GM12878 (cell line): ENCODE measurements at regions not wholly inside any gene's neighbourhood (a gene's known extent, or its start where the extent isn't known, plus 50 kb on each side); places are given as distances from the start of the nearest gene placed in this dataset.

Experiments used
- FOXK2 ChIP-seq: fragments of 450-650 bp; IDR thresholded peaks from 2 replicates; pipeline ENCODE4 v1.6.1; 2017; ENCODE audit warnings: mild to moderate bottlenecking, moderate library complexity
- MTA2 ChIP-seq: fragments of 450-650 bp; IDR thresholded peaks from 2 replicates; pipeline ENCODE4 v1.6.1; 2016; ENCODE audit warnings: low read depth, mild to moderate bottlenecking, moderate library complexity
- POLR2A ChIP-seq: IDR thresholded peaks from 2 replicates; pipeline ENCODE4 v1.6.1; 2011; ENCODE audit warnings: low read depth, mild to moderate bottlenecking, low read length
- POLR2AphosphoS5 ChIP-seq: IDR thresholded peaks from 2 replicates; pipeline ENCODE4 v1.6.1; 2011; ENCODE audit warnings: mild to moderate bottlenecking, low read length, inconsistent platforms
- REST ChIP-seq: IDR thresholded peaks from 2 replicates; pipeline ENCODE4 v1.6.1; 2012; ENCODE audit warnings: mild to moderate bottlenecking, low read depth, low read length
- SIN3A ChIP-seq: IDR thresholded peaks from 2 replicates; pipeline ENCODE4 v1.6.1; 2012; ENCODE audit warnings: low read depth, low read length, improper control_type of control experiment
- STAT3 ChIP-seq: IDR thresholded peaks from 2 replicates; pipeline ENCODE4 v1.6.1; 2011; ENCODE audit warnings: low read depth, low read length, improper control_type of control experiment
- YY1 ChIP-seq: IDR thresholded peaks from 2 replicates; pipeline ENCODE4 v1.6.1; 2011; ENCODE audit warnings: low read depth, mild to moderate bottlenecking, low read length
- ZNF274 ChIP-seq: IDR thresholded peaks from one replicate; pipeline ENCODE4 v1.8.0; 2011; ENCODE audit not compliant: insufficient read length, insufficient read depth
- TF ChIP-seq, protein P1 (sequence below), 3 experiments: IDR thresholded peaks in 2 of 3; conservative IDR thresholded peaks in 1 of 3; 2 replicates each; pipeline ENCODE4 v1.5.1; 2011; ENCODE audit warnings: low read depth in 3 of 3, low read length in 3 of 3, mild to moderate bottlenecking in 3 of 3, control low read depth in 2 of 3, moderate library complexity in 2 of 3, inconsistent platforms in 1 of 3, mixed read lengths in 1 of 3; ENCODE audit not compliant: control insufficient read depth in 2 of 3, insufficient read depth in 1 of 3; ENCODE audit errors: extremely low read depth in 1 of 3

DNA sequence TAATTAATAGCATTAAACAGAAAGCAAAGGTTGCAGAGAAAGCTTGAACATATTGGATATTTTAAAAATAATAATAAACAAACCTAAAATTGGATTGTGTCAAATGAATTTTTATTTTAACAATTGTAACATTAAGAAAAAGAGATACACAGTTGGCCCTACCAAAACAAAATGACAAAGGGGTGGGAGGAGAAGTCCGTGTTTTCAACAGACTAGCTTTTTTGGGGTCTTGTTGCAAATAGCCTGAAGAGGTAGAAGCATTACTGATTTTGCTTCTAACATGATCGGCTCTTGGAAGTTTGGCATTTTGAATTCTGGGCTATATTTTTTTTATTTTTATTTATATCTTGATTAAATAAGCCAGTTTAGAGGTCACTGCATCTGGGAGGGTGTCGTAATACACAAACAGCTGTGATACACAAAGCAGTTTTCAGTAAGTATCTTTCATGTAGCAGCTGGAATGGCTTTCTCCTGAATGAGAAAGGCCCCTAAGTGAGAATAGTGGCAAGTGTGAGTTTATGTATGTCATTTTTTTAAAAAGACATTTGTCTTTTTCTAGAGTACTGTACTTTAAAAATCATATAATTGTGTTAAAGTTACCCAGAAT, 85.5 kb upstream of the ZNF217 start:
- no peak for TF ChIP-seq ZNF274
- no peak for TF ChIP-seq POLR2A
- TF ChIP-seq, protein P1, sequence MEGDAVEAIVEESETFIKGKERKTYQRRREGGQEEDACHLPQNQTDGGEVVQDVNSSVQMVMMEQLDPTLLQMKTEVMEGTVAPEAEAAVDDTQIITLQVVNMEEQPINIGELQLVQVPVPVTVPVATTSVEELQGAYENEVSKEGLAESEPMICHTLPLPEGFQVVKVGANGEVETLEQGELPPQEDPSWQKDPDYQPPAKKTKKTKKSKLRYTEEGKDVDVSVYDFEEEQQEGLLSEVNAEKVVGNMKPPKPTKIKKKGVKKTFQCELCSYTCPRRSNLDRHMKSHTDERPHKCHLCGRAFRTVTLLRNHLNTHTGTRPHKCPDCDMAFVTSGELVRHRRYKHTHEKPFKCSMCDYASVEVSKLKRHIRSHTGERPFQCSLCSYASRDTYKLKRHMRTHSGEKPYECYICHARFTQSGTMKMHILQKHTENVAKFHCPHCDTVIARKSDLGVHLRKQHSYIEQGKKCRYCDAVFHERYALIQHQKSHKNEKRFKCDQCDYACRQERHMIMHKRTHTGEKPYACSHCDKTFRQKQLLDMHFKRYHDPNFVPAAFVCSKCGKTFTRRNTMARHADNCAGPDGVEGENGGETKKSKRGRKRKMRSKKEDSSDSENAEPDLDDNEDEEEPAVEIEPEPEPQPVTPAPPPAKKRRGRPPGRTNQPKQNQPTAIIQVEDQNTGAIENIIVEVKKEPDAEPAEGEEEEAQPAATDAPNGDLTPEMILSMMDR (IDR thresholded peaks at IDR 0.05 in 2 of 3, conservative IDR thresholded peaks at IDR 0.05 in 1 of 3; ENCODE audit: control insufficient read depth in 2 of 3, extremely low read depth in 1 of 3, insufficient read depth in 1 of 3, low read depth in 3 of 3, low read length in 3 of 3) = no peak
- TF ChIP-seq POLR2AphosphoS5 = no peak
- no peak for TF ChIP-seq MTA2
- no peak for TF ChIP-seq FOXK2
- no peak for TF ChIP-seq YY1
- no peak for TF ChIP-seq SIN3A
- no peak for TF ChIP-seq REST
- no peak for TF ChIP-seq STAT3
